CD4-positive, alpha-beta T cell treated with Interleukin-15 for 1 hour (primary cell): ENCODE measurements at regions not wholly inside any gene's neighbourhood (a gene's known extent, or its start where the extent isn't known, plus 50 kb on each side); places are given as distances from the start of the nearest gene placed in this dataset.
"Not testable (repeated sequence)": the region's sequence is repeated elsewhere in the genome, so short reads cannot be mapped to it uniquely, and the experiment has no call there.

Experiments
- DNase-seq: peaks from one replicate; pipeline ENCODE4 v3.0.0-alpha.2; 2020

- not testable (repeated sequence) for DNase-seq
These were observed 109.3 kb downstream of the GTF2IRD2B start for GRCh38 chr7:75201606-75202079.

GRCh38 chr7:75205367-75206085 lies 113.1 kb downstream of the GTF2IRD2B start:
- DNase-seq: not testable (repeated sequence)

- DNase-seq: not testable (repeated sequence)
These were observed 123.1 kb downstream of the GTF2IRD2B start for GRCh38 chr7:75215460-75215859.

GRCh38 chr7:75216963-75217362 lies 124.6 kb downstream of the GTF2IRD2B start:
- not testable (repeated sequence) for DNase-seq

GRCh38 chr7:75226102-75226501 lies 133.7 kb downstream of the GTF2IRD2B start:
- DNase-seq: not testable (repeated sequence)

- DNase-seq: not testable (repeated sequence)
These were observed 137.2 kb downstream of the GTF2IRD2B start for GRCh38 chr7:75229558-75229957.

GRCh38 chr7:75230558-75230957 lies 138.2 kb downstream of the GTF2IRD2B start:
- not testable (repeated sequence) for DNase-seq

GRCh38 chr7:75235092-75235826 lies 142.9 kb downstream of the GTF2IRD2B start:
- not testable (repeated sequence) for DNase-seq

GRCh38 chr7:75235827-75236167 lies 143.4 kb downstream of the GTF2IRD2B start:
- not testable (repeated sequence) for DNase-seq

- DNase-seq: peak; percentile 71
These were observed 145.1 kb downstream of the GTF2IRD2B start for GRCh38 chr7:75237255-75238187.

GRCh38 chr7:75238309-75238708 lies 145.9 kb downstream of the GTF2IRD2B start:
- not testable (repeated sequence) for DNase-seq

- not testable (repeated sequence) for DNase-seq
These were observed 151.2 kb downstream of the GTF2IRD2B start for GRCh38 chr7:75243638-75244037.

- not testable (repeated sequence) for DNase-seq
These were observed 147.2 kb upstream of the TRIM73 start for GRCh38 chr7:75248216-75248615.

GRCh38 chr7:75254238-75254637 lies 141.2 kb upstream of the TRIM73 start:
- not testable (repeated sequence) for DNase-seq

- DNase-seq: not testable (repeated sequence)
These were observed 138.0 kb upstream of the TRIM73 start for GRCh38 chr7:75257442-75257841.

GRCh38 chr7:75259454-75260003 lies 135.9 kb upstream of the TRIM73 start:
- not testable (repeated sequence) for DNase-seq

GRCh38 chr7:75261660-75262059 lies 133.8 kb upstream of the TRIM73 start:
- DNase-seq: not testable (repeated sequence)

GRCh38 chr7:75268158-75268557 lies 127.3 kb upstream of the TRIM73 start:
- DNase-seq: not testable (repeated sequence)

- DNase-seq: not testable (repeated sequence)
These were observed 126.3 kb upstream of the TRIM73 start for GRCh38 chr7:75269159-75269558.

- DNase-seq: not testable (repeated sequence)
These were observed 121.3 kb upstream of the TRIM73 start for GRCh38 chr7:75274114-75274513.
